WERI-Rb-1 (cell line): ENCODE measurements at regions not wholly inside any gene's neighbourhood (a gene's known extent, or its start where the extent isn't known, plus 50 kb on each side); places are given as distances from the start of the nearest gene placed in this dataset.

ENCODE experiments used
- DNase-seq: peaks from one replicate; pipeline ENCODE4 v3.0.0-alpha.2; 2020
- H3K27ac ChIP-seq: fragments of 250-450 bp; sonication (Bioruptor Pico); 2 replicates; pipeline ENCODE4 v1.5.1; 2020; ENCODE audit warnings: mild to moderate bottlenecking, moderate library complexity
- H3K27me3 ChIP-seq: fragments of 250-450 bp; sonication (Bioruptor Pico); 2 replicates; pipeline ENCODE4 v1.5.1; 2021; ENCODE audit warnings: mild to moderate bottlenecking, low read depth, moderate library complexity; ENCODE audit not compliant: insufficient read depth, severe bottlenecking
- H3K36me3 ChIP-seq: fragments of 250-450 bp; sonication (Bioruptor Pico); 2 replicates; pipeline ENCODE4 v1.5.1; 2020; ENCODE audit warnings: mild to moderate bottlenecking, moderate library complexity
- H3K4me3 ChIP-seq: 2 replicates; pipeline ENCODE4 v1.5.1; 2011; ENCODE audit warnings: low read depth, mild to moderate bottlenecking, control low read depth, low read length
- H3K9me3 ChIP-seq: fragments of 250-450 bp; sonication (Bioruptor Pico); 2 replicates; pipeline ENCODE4 v1.5.1; 2021; ENCODE audit warnings: mild to moderate bottlenecking, moderate library complexity; ENCODE audit not compliant: severe bottlenecking
- TF ChIP-seq, protein P1 (sequence below): IDR thresholded peaks from 2 replicates; pipeline ENCODE4 v1.5.1; 2011; ENCODE audit warnings: low read depth, mild to moderate bottlenecking, control low read depth, inconsistent platforms, low read length

DNA sequence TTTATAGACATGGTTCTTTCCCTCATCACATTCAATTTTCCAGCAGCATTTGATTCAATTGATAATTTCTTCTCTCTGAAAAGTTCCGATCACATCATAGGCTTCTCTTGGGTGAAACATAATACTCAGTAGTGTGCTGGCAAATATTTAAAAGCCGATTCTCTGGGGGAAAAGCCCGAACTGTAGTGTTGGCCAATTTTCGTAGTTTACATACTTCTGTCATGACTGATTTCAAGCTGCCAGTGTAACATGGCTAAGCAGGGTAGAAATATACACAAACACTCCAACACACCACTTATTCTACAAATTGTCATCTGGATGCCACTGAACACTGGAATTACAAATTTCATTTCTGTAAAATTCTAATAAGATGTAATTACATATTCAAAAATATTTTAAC lies 56.1 kb upstream of the FREM2 start:
- H3K27ac ChIP-seq: no peak overlapping the region
- no peaks in the 10 kb centered on the region for H3K27me3 ChIP-seq
- H3K9me3 ChIP-seq: no peaks in the 10 kb centered on the region
- H3K36me3 ChIP-seq: no peaks in the 10 kb centered on the region
- H3K4me3 ChIP-seq: no peak overlapping the region
- DNase-seq: no peak
- TF ChIP-seq, protein P1, sequence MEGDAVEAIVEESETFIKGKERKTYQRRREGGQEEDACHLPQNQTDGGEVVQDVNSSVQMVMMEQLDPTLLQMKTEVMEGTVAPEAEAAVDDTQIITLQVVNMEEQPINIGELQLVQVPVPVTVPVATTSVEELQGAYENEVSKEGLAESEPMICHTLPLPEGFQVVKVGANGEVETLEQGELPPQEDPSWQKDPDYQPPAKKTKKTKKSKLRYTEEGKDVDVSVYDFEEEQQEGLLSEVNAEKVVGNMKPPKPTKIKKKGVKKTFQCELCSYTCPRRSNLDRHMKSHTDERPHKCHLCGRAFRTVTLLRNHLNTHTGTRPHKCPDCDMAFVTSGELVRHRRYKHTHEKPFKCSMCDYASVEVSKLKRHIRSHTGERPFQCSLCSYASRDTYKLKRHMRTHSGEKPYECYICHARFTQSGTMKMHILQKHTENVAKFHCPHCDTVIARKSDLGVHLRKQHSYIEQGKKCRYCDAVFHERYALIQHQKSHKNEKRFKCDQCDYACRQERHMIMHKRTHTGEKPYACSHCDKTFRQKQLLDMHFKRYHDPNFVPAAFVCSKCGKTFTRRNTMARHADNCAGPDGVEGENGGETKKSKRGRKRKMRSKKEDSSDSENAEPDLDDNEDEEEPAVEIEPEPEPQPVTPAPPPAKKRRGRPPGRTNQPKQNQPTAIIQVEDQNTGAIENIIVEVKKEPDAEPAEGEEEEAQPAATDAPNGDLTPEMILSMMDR: no peak

DNA sequence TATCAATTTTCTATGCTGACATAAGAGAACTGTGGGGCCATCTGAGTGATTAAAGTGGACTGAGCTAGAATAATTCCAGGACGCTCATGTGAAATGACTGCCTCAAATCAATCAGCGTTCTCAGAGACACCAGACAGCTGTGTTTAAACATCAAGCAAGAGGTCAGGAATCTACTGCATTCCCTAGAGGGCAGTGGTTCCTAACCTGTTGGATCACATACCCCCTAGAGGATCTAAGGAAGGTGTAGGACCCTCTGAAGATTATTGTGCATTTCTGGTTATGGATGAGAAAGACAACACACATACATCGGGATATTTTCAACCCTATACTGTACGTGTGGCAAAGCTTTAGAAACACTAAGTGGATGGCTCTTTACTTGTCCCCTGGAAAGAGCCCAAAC lies 51.8 kb upstream of the FREM2 start:
- no peak overlapping the region for H3K4me3 ChIP-seq
- DNase-seq: no peak
- no peaks in the 10 kb centered on the region for H3K9me3 ChIP-seq
- TF ChIP-seq, protein P1: no peak
- no peaks in the 10 kb centered on the region for H3K27me3 ChIP-seq
- H3K27ac ChIP-seq: no peak overlapping the region
- H3K36me3 ChIP-seq: no peaks in the 10 kb centered on the region

DNA sequence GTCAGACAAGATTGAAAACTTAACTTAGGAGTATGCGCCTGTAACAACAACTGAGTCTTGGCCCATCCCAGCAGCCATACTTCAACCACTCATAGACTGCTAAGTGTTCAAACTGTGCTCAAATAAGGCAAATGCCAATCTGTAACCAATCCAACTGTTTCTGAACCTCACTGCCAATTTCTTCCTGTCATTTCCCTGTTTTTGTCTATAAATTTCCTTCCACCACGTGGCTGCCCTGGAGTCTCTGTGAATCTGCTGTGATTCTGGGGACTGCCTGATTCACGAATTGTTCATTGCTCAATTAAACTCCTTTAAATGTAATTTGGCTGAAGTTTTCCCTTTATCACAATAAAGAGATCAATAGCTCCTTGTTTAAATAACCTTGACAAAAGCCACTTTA lies 50.8 kb upstream of the FREM2 start:
- no peaks in the 10 kb centered on the region for H3K9me3 ChIP-seq
- H3K27ac ChIP-seq: no peak overlapping the region
- DNase-seq: no peak
- TF ChIP-seq, protein P1: no peak
- H3K4me3 ChIP-seq: no peak overlapping the region
- no peaks in the 10 kb centered on the region for H3K36me3 ChIP-seq
- H3K27me3 ChIP-seq: no peaks in the 10 kb centered on the region

DNA sequence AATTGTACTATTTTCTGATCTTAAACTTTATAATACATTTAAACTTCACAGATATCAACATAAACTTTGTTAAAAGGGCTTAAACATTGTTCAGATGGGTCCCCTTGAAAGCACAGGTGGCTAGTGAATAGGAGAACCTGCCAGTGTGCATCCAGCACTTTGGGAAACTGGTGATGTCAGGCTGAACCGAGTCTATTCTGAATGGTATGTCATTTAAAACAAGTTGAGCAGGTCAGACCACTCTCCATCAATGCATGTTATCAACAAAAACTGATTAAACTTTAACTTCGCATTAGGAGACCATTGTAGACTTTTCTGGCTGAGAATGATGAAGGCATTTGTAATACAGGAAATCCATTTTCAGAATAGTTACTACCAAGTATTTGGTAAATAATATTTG lies 50.1 kb upstream of the FREM2 start:
- H3K36me3 ChIP-seq: no peaks in the 10 kb centered on the region
- DNase-seq: no peak
- TF ChIP-seq, protein P1: no peak
- H3K27ac ChIP-seq: no peak overlapping the region
- H3K4me3 ChIP-seq: no peak overlapping the region
- H3K27me3 ChIP-seq: no peaks in the 10 kb centered on the region
- no peaks in the 10 kb centered on the region for H3K9me3 ChIP-seq
